WTC11 (cell line): ENCODE measurements at regions not wholly inside any gene's neighbourhood (a gene's known extent, or its start where the extent isn't known, plus 50 kb on each side); places are given as distances from the start of the nearest gene placed in this dataset.

ENCODE experiments used
- ATAC-seq: fragments of 200-7000 bp; cut with Tn5 transposase; 2 replicates; pipeline ENCODE4 v1.10.0; 2021; ENCODE audit warnings: mild to moderate bottlenecking, moderate library complexity
- CTCF ChIA-PET: fragments of 300-600 bp; sonication (Branson Sonifier 250); formaldehyde crosslinking; loops from one replicate; lab custom pipeline; 2021; ENCODE audit warnings: antibody characterized with exemption; lab: Charles Lee
- POLR2A ChIA-PET: fragments of 350-600 bp; sonication (Branson Sonifier 250); formaldehyde crosslinking; loops from one replicate; lab custom pipeline; 2021; ENCODE audit warnings: antibody characterized with exemption; lab: Charles Lee
- DNase-seq: peaks from one replicate; pipeline ENCODE4 v3.0.0; 2021; ENCODE audit warnings: low spot score
- H3K27ac Mint-ChIP-seq: 2 replicates; pipeline ENCODE4 v1.8.0; 2021; ENCODE audit warnings: mixed read lengths
- H3K27me3 Mint-ChIP-seq: 2 replicates; pipeline ENCODE4 v1.8.0; 2021; ENCODE audit warnings: low read depth, mild to moderate bottlenecking, moderate library complexity, mixed read lengths
- H3K36me3 Mint-ChIP-seq: 2 replicates; pipeline ENCODE4 v1.8.0; 2021; ENCODE audit warnings: mixed read lengths
- H3K4me1 Mint-ChIP-seq: 2 replicates; pipeline ENCODE4 v1.8.0; 2022; ENCODE audit warnings: mixed read lengths
- H3K4me3 Mint-ChIP-seq: 2 replicates; pipeline ENCODE4 v1.8.0; 2021; ENCODE audit warnings: mild to moderate bottlenecking, moderate library complexity, mixed read lengths
- H3K9me3 Mint-ChIP-seq: 2 replicates; pipeline ENCODE4 v1.8.0; 2021; ENCODE audit warnings: mixed read lengths
- ATF2 ChIP-seq: sonication (generic); formaldehyde crosslinking; IDR thresholded peaks from 2 replicates; pipeline ENCODE4 v1.8.1; 2022; ENCODE audit warnings: low read depth, missing genetic modification reagents, borderline replicate concordance
- CTCF ChIP-seq: fragments of 200-600 bp; IDR thresholded peaks from 2 replicates; pipeline ENCODE4 v1.8.0; 2022; ENCODE audit warnings: antibody characterized with exemption
- ESRRA ChIP-seq: sonication (generic); formaldehyde crosslinking; IDR thresholded peaks from 2 replicates; pipeline ENCODE4 v1.8.1; 2022; ENCODE audit warnings: mild to moderate bottlenecking, missing genetic modification reagents, borderline replicate concordance
- JUN ChIP-seq: sonication (generic); formaldehyde crosslinking; IDR thresholded peaks from 2 replicates; pipeline ENCODE4 v1.8.0; 2023; ENCODE audit warnings: mild to moderate bottlenecking, missing genetic modification reagents
- MLX ChIP-seq: sonication (generic); formaldehyde crosslinking; IDR thresholded peaks from 2 replicates; pipeline ENCODE4 v1.8.1; 2023; ENCODE audit warnings: mild to moderate bottlenecking, missing genetic modification reagents, moderate library complexity
- MYBL2 ChIP-seq: sonication (generic); formaldehyde crosslinking; IDR thresholded peaks from 2 replicates; pipeline ENCODE4 v1.8.1; 2023; ENCODE audit warnings: mild to moderate bottlenecking, moderate library complexity, missing genetic modification reagents
- NR3C1 ChIP-seq: sonication (generic); formaldehyde crosslinking; conservative IDR thresholded peaks from 2 replicates; pipeline ENCODE4 v1.8.1; 2023; ENCODE audit warnings: low read depth, mild to moderate bottlenecking, missing genetic modification reagents
- PRRX2 ChIP-seq: fragments of 250-450 bp; sonication (Bioruptor Pico); IDR thresholded peaks from 2 replicates; pipeline ENCODE4 v1.8.0; 2021; ENCODE audit warnings: mild to moderate bottlenecking
- RELA ChIP-seq: sonication (generic); formaldehyde crosslinking; IDR thresholded peaks from 2 replicates; pipeline ENCODE4 v1.8.1; 2022; ENCODE audit warnings: missing genetic modification reagents, mild to moderate bottlenecking, borderline replicate concordance
- RORB ChIP-seq: fragments of 250-450 bp; sonication (Bioruptor Pico); IDR thresholded peaks from 2 replicates; pipeline ENCODE4 v1.9.0; 2021; ENCODE audit warnings: mild to moderate bottlenecking
- SMAD3 ChIP-seq: sonication (generic); formaldehyde crosslinking; IDR thresholded peaks from 2 replicates; pipeline ENCODE4 v1.8.0; 2022; ENCODE audit warnings: missing genetic modification reagents, mild to moderate bottlenecking, borderline replicate concordance
- TEAD1 ChIP-seq: sonication (generic); formaldehyde crosslinking; IDR thresholded peaks from 2 replicates; pipeline ENCODE4 v1.8.0; 2022; ENCODE audit warnings: mild to moderate bottlenecking, missing genetic modification reagents
- ZNF416 ChIP-seq: fragments of 250-450 bp; sonication (Bioruptor Pico); IDR thresholded peaks from 2 replicates; pipeline ENCODE4 v1.9.0; 2021; ENCODE audit warnings: mild to moderate bottlenecking, inconsistent platforms
- ZNF423 ChIP-seq: fragments of 250-450 bp; sonication (Bioruptor Pico); IDR thresholded peaks from 2 replicates; pipeline ENCODE4 v2.1.2; 2022; ENCODE audit warnings: mild to moderate bottlenecking, moderate library complexity
- ZNF671 ChIP-seq: fragments of 250-450 bp; sonication (Bioruptor Pico); IDR thresholded peaks from 2 replicates; pipeline ENCODE4 v1.8.0; 2021; ENCODE audit warnings: mild to moderate bottlenecking
- TF ChIP-seq, protein P1 (sequence below): sonication (generic); formaldehyde crosslinking; IDR thresholded peaks from 2 replicates; pipeline ENCODE4 v1.8.1; 2022; ENCODE audit warnings: low read depth, mild to moderate bottlenecking, moderate library complexity, missing genetic modification reagents, borderline replicate concordance
- TF ChIP-seq, protein P2 (sequence below): sonication (generic); formaldehyde crosslinking; IDR thresholded peaks from 2 replicates; pipeline ENCODE4 v1.8.1; 2023; ENCODE audit warnings: mild to moderate bottlenecking, missing genetic modification reagents
- TF ChIP-seq, protein P3 (sequence below): fragments of 250-450 bp; sonication (Bioruptor Pico); IDR thresholded peaks from 2 replicates; pipeline ENCODE4 v1.9.0; 2021; ENCODE audit warnings: moderate library complexity, mild to moderate bottlenecking, inconsistent platforms, borderline replicate concordance

- TF ChIP-seq ESRRA, result no peak
These were observed 206.3 kb upstream of the CD96 start (continued) for GRCh38 chr3:111335512-111336303.

DNA sequence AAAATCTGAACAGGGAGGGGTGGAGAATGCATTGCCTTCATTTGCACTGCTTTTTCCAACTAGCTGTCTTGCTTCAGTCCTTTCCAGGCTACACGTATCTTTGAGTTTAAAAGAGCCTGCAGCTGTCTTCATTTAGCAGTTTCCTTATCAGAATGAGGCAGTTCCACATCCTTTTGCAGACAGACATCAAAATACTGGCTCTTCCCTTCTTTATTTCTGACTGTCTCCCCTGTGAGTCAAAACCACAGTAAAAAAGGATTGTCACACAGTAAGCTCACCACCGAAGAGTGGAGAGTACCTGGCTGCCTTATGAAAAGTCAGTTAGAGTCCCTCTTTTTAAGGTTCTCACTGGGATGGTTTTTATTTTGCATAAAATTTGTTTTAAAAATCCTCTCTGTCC, 205.5 kb upstream of the CD96 start:
- peaks cover 20% of the 10 kb centered on the region for H3K4me1 Mint-ChIP-seq
- peaks cover 4% of the 10 kb centered on the region for H3K27me3 Mint-ChIP-seq
- POLR2A ChIA-PET, result no interaction called here
- DNase-seq (no peak), ATAC-seq (no peak)
- no peak for TF ChIP-seq MLX (CRISPR knock-in tag)
- TF ChIP-seq, protein P1, sequence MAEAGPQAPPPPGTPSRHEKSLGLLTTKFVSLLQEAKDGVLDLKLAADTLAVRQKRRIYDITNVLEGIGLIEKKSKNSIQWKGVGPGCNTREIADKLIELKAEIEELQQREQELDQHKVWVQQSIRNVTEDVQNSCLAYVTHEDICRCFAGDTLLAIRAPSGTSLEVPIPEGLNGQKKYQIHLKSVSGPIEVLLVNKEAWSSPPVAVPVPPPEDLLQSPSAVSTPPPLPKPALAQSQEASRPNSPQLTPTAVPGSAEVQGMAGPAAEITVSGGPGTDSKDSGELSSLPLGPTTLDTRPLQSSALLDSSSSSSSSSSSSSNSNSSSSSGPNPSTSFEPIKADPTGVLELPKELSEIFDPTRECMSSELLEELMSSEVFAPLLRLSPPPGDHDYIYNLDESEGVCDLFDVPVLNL (CRISPR knock-in tag), result no peak
- no peak for TF ChIP-seq RELA
- TF ChIP-seq, protein P2, sequence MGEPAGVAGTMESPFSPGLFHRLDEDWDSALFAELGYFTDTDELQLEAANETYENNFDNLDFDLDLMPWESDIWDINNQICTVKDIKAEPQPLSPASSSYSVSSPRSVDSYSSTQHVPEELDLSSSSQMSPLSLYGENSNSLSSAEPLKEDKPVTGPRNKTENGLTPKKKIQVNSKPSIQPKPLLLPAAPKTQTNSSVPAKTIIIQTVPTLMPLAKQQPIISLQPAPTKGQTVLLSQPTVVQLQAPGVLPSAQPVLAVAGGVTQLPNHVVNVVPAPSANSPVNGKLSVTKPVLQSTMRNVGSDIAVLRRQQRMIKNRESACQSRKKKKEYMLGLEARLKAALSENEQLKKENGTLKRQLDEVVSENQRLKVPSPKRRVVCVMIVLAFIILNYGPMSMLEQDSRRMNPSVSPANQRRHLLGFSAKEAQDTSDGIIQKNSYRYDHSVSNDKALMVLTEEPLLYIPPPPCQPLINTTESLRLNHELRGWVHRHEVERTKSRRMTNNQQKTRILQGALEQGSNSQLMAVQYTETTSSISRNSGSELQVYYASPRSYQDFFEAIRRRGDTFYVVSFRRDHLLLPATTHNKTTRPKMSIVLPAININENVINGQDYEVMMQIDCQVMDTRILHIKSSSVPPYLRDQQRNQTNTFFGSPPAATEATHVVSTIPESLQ (CRISPR knock-in tag), result no peak
- TF ChIP-seq RORB (CRISPR knock-in tag), result no peak
- TF ChIP-seq PRRX2 (CRISPR knock-in tag), result no peak
- TF ChIP-seq JUN, result no peak
- TF ChIP-seq TEAD1 (CRISPR knock-in tag), result no peak
- no peak for TF ChIP-seq ATF2
- TF ChIP-seq NR3C1 (CRISPR knock-in tag), result no peak
- no peak for TF ChIP-seq ZNF416 (CRISPR knock-in tag)
- TF ChIP-seq, protein P3, sequence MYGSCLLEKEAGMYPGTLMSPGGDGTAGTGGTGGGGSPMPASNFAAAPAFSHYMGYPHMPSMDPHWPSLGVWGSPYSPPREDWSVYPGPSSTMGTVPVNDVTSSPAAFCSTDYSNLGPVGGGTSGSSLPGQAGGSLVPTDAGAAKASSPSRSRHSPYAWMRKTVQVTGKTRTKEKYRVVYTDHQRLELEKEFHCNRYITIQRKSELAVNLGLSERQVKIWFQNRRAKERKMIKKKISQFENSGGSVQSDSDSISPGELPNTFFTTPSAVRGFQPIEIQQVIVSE (CRISPR knock-in tag), result no peak
- TF ChIP-seq ZNF671, result no peak
- no peak for TF ChIP-seq MYBL2 (CRISPR knock-in tag)
- no peak for TF ChIP-seq SMAD3 (CRISPR knock-in tag)
- H3K27ac Mint-ChIP-seq, result no peak overlapping the region
- CTCF ChIA-PET, result interaction anchor here (1.4 kb wide), 1 partner anchor 256 kb away, joined by 4 read pairs; no protein-coding TSS in a partner anchor
- no peak overlapping the region for H3K4me3 Mint-ChIP-seq
- peaks cover 11% of the 10 kb centered on the region for H3K36me3 Mint-ChIP-seq
- H3K9me3 Mint-ChIP-seq, result peaks cover 15% of the 10 kb centered on the region

GRCh38 chr3:111338059-111338698, 203.8 kb upstream of the CD96 start:
- CTCF ChIA-PET, result interaction anchor here (0.6 to 0.7 kb wide), 2 partner anchors 11 to 61 kb away, joined by 4 to 5 read pairs; no protein-coding TSS in a partner anchor
- H3K4me1 Mint-ChIP-seq, result peaks cover 15% of the 10 kb centered on the region
- H3K9me3 Mint-ChIP-seq, result peaks cover 30% of the 10 kb centered on the region
- no peak overlapping the region for H3K4me3 Mint-ChIP-seq
- TF ChIP-seq ZNF423 (no peak), CTCF (peak; percentile 50)
- DNase-seq (peak; percentile 62), ATAC-seq (peak; percentile 89)
- H3K36me3 Mint-ChIP-seq, result peaks cover 11% of the 10 kb centered on the region
- no peaks in the 10 kb centered on the region; the same call in 1 of the 2 replicates for H3K27me3 Mint-ChIP-seq
- POLR2A ChIA-PET, result no interaction called here
- H3K27ac Mint-ChIP-seq, result no peak overlapping the region
